T-helper 2 cell treated with Interferon-gamma antibody and Interleukin-4, amounts not matched to agents 5 μg/mL and 100 μg/mL, for 36 hours (primary cell): ENCODE measurements at regions not wholly inside any gene's neighbourhood (a gene's known extent, or its start where the extent isn't known, plus 50 kb on each side); places are given as distances from the start of the nearest gene placed in this dataset.
"Not testable (repeated sequence)": the region's sequence is repeated elsewhere in the genome, so short reads cannot be mapped to it uniquely, and the experiment has no call there.

ENCODE experiments used
- DNase-seq: peaks from one replicate; pipeline ENCODE4 v3.0.0; 2021; ENCODE audit warnings: low spot score
- H3K27ac Mint-ChIP-seq: one replicate; pipeline ENCODE4 v1.8.0; 2021; ENCODE audit warnings: mild to moderate bottlenecking, mixed read lengths
- H3K27me3 Mint-ChIP-seq: one replicate; pipeline ENCODE4 v1.8.0; 2021; ENCODE audit warnings: low read depth, mixed read lengths
- H3K36me3 Mint-ChIP-seq: one replicate; pipeline ENCODE4 v1.8.0; 2021; ENCODE audit warnings: low read depth, mixed read lengths
- H3K4me1 Mint-ChIP-seq: one replicate; pipeline ENCODE4 v1.8.0; 2021; ENCODE audit warnings: low read depth, mixed read lengths
- H3K4me3 Mint-ChIP-seq: one replicate; pipeline ENCODE4 v1.8.0; 2022; ENCODE audit warnings: mild to moderate bottlenecking, moderate library complexity, mixed read lengths
- H3K9me3 Mint-ChIP-seq: one replicate; pipeline ENCODE4 v1.8.0; 2021; ENCODE audit warnings: mixed read lengths

- no peak overlapping the region for H3K27ac Mint-ChIP-seq
Observed at GRCh38 chr18:72965616-72966015, 97.8 kb upstream of the NETO1 start.

GRCh38 chr18:72958195-72958594 lies 90.4 kb upstream of the NETO1 start:
- H3K27ac Mint-ChIP-seq, H3K4me3 Mint-ChIP-seq, H3K36me3 Mint-ChIP-seq, H3K4me1 Mint-ChIP-seq, H3K27me3 Mint-ChIP-seq, DNase-seq: not testable (repeated sequence)
- H3K9me3 Mint-ChIP-seq = peaks cover 27% of the 10 kb centered on the region

More at GRCh38 chr18:72965616-72966015, 97.8 kb upstream of the NETO1 start:
- no peak for DNase-seq
- Mint-ChIP-seq H3K36me3 (no peaks in the 10 kb centered on the region), H3K4me1 (no peaks in the 10 kb centered on the region), H3K4me3 (no peak overlapping the region), H3K9me3 (peaks cover 12% of the 10 kb centered on the region), H3K27me3 (no peaks in the 10 kb centered on the region)

GRCh38 chr18:72948439-72948838 lies 80.7 kb upstream of the NETO1 start:
- Mint-ChIP-seq H3K36me3 (no peaks in the 10 kb centered on the region), H3K27ac (no peak overlapping the region), H3K4me1 (no peaks in the 10 kb centered on the region), H3K4me3 (no peak overlapping the region), H3K27me3 (no peaks in the 10 kb centered on the region), H3K9me3 (peaks cover 6% of the 10 kb centered on the region)
- DNase-seq = no peak

- Mint-ChIP-seq H3K4me3 (no peak overlapping the region), H3K27me3 (no peaks in the 10 kb centered on the region), H3K27ac (no peak overlapping the region), H3K4me1 (no peaks in the 10 kb centered on the region), H3K36me3 (no peaks in the 10 kb centered on the region), H3K9me3 (peaks cover 6% of the 10 kb centered on the region)
- no peak for DNase-seq
Observed at GRCh38 chr18:72942766-72943165, 75.0 kb upstream of the NETO1 start.

GRCh38 chr18:72940986-72941385 lies 73.2 kb upstream of the NETO1 start:
- Mint-ChIP-seq H3K36me3 (no peaks in the 10 kb centered on the region), H3K4me1 (no peaks in the 10 kb centered on the region), H3K27ac (no peak overlapping the region), H3K9me3 (peaks cover 6% of the 10 kb centered on the region), H3K27me3 (no peaks in the 10 kb centered on the region), H3K4me3 (no peak overlapping the region)
- no peak for DNase-seq

- Mint-ChIP-seq H3K4me3 (no peak overlapping the region), H3K36me3 (no peaks in the 10 kb centered on the region), H3K27me3 (no peaks in the 10 kb centered on the region), H3K9me3 (peaks cover 6% of the 10 kb centered on the region), H3K27ac (no peak overlapping the region), H3K4me1 (no peaks in the 10 kb centered on the region)
- DNase-seq = no peak
Observed at GRCh38 chr18:72940509-72940908, 72.7 kb upstream of the NETO1 start.

- Mint-ChIP-seq H3K4me3 (no peak overlapping the region), H3K9me3 (no peaks in the 10 kb centered on the region), H3K27ac (no peak overlapping the region), H3K27me3 (no peaks in the 10 kb centered on the region), H3K36me3 (no peaks in the 10 kb centered on the region), H3K4me1 (no peaks in the 10 kb centered on the region)
- no peak for DNase-seq
Observed at GRCh38 chr18:72935744-72936143, 68.0 kb upstream of the NETO1 start.

GRCh38 chr18:72922895-72923294 lies 55.1 kb upstream of the NETO1 start:
- Mint-ChIP-seq H3K27me3 (no peaks in the 10 kb centered on the region), H3K4me1 (no peaks in the 10 kb centered on the region), H3K27ac (no peak overlapping the region), H3K4me3 (no peak overlapping the region), H3K36me3 (no peaks in the 10 kb centered on the region), H3K9me3 (peaks cover 25% of the 10 kb centered on the region)
- no peak for DNase-seq
